ENCODE measurements at regions not wholly inside any gene's neighbourhood (a gene's known extent, or its start where the extent isn't known, plus 50 kb on each side); places are given as distances from the start of the nearest gene placed in this dataset.

GRCh38 chr3:67094774-67095173, 96.7 kb downstream of the KBTBD8 start:
- Histone ChIP-seq H3K36me3 (ENCODE audit: control insufficient read depth in 2 of 2, extremely low read depth in 1 of 2, insufficient read depth in 1 of 2, low read length in 1 of 2) (no peaks in the 10 kb centered on the region), H3K9me3 (no peaks in the 10 kb centered on the region), H3K27ac (ENCODE audit: low read length) (no peak overlapping the region), H3K4me3 (ENCODE audit: control insufficient read depth in 1 of 2, extremely low read depth in 1 of 2, low read length in 1 of 2) (no peak overlapping the region), H3K4me1 (ENCODE audit: control insufficient read depth in 1 of 2, extremely low read depth in 1 of 2, insufficient read depth in 2 of 2, low read length in 2 of 2) (no peaks in the 10 kb centered on the region), H3K27me3 (replicated peaks in 1 of 2; ENCODE audit: control insufficient read depth in 2 of 2, extremely low read depth in 1 of 2, insufficient read depth in 2 of 2, low read length in 1 of 2) (peaks cover 0 to 2% of the 10 kb centered on the region in 2 experiments)
- Mint-ChIP-seq H3K4me1 (no peaks in the 10 kb centered on the region), H3K27me3 (peaks cover 12 to 19% of the 10 kb centered on the region in 2 donors), H3K27ac (no peak overlapping the region), H3K9me3 (peaks cover 0 to under 1% (median 0%) of the 10 kb centered on the region in 3 donors), H3K4me3 (no peak overlapping the region), H3K36me3 (no peaks in the 10 kb centered on the region)
- ChIA-PET CTCF (interaction anchor here in 1 of 2 donors (0.6 to 1.0 kb wide), 2 partner anchors 19 to 700 kb away, joined by 3 read pairs; no protein-coding TSS in a partner anchor), POLR2A (no interaction called here)
- no peak for ATAC-seq (replicated peaks in 1 of 4)
- WGBS (ENCODE audit: insufficient coverage), result no CpG with 5 or more reads among the region's 1 CpG
- no peak for DNase-seq

- Histone ChIP-seq H3K27ac (ENCODE audit: low read length) (no peak overlapping the region), H3K27me3 (replicated peaks in 1 of 2; ENCODE audit: control insufficient read depth in 2 of 2, extremely low read depth in 1 of 2, insufficient read depth in 2 of 2, low read length in 1 of 2) (no peaks in the 10 kb centered on the region), H3K9me3 (no peaks in the 10 kb centered on the region), H3K4me3 (ENCODE audit: control insufficient read depth in 1 of 2, extremely low read depth in 1 of 2, low read length in 1 of 2) (no peak overlapping the region), H3K36me3 (ENCODE audit: control insufficient read depth in 2 of 2, extremely low read depth in 1 of 2, insufficient read depth in 1 of 2, low read length in 1 of 2) (no peaks in the 10 kb centered on the region), H3K4me1 (ENCODE audit: control insufficient read depth in 1 of 2, extremely low read depth in 1 of 2, insufficient read depth in 2 of 2, low read length in 2 of 2) (no peaks in the 10 kb centered on the region)
- Mint-ChIP-seq H3K27me3 (peaks cover 0 to 3% of the 10 kb centered on the region in 2 donors), H3K36me3 (no peaks in the 10 kb centered on the region), H3K4me3 (no peak overlapping the region), H3K27ac (no peak overlapping the region), H3K9me3 (peaks cover 3 to 16% (median 4%) of the 10 kb centered on the region in 3 donors), H3K4me1 (no peaks in the 10 kb centered on the region)
- no peak for DNase-seq
- ChIA-PET POLR2A (no interaction called here), CTCF (interaction anchor here in 1 of 2 donors (1.6 kb wide), 1 partner anchor 10 kb away, joined by 5 read pairs; no protein-coding TSS in a partner anchor)
- ATAC-seq (replicated peaks in 1 of 4), result no peak
Measured at GRCh38 chr3:67104388-67104787, 106.3 kb downstream of the KBTBD8 start.

GRCh38 chr3:67106874-67107273, 108.8 kb downstream of the KBTBD8 start:
- ChIA-PET POLR2A (no interaction called here), CTCF (no interaction called here)
- Mint-ChIP-seq H3K4me3 (no peak overlapping the region), H3K27ac (no peak overlapping the region), H3K36me3 (no peaks in the 10 kb centered on the region), H3K4me1 (no peaks in the 10 kb centered on the region), H3K27me3 (peaks cover 4% of the 10 kb centered on the region in 2 donors), H3K9me3 (peaks cover 3 to 15% (median 4%) of the 10 kb centered on the region in 3 donors)
- no peak overlapping the region for H3K4me3 ChIP-seq (ENCODE audit: control insufficient read depth in 1 of 2, extremely low read depth in 1 of 2, low read length in 1 of 2)
- no peak overlapping the region for H3K27ac ChIP-seq (ENCODE audit: low read length)
- DNase-seq, result no peak
- no peaks in the 10 kb centered on the region for H3K27me3 ChIP-seq (replicated peaks in 1 of 2; ENCODE audit: control insufficient read depth in 2 of 2, extremely low read depth in 1 of 2, insufficient read depth in 2 of 2, low read length in 1 of 2)
- H3K4me1 ChIP-seq (ENCODE audit: control insufficient read depth in 1 of 2, extremely low read depth in 1 of 2, insufficient read depth in 2 of 2, low read length in 2 of 2), result no peaks in the 10 kb centered on the region
- ATAC-seq (replicated peaks in 1 of 4), result no peak
- WGBS (ENCODE audit: insufficient coverage), result 100% methylated on average over 1 of the region's 3 CpGs
- H3K36me3 ChIP-seq (ENCODE audit: control insufficient read depth in 2 of 2, extremely low read depth in 1 of 2, insufficient read depth in 1 of 2, low read length in 1 of 2), result no peaks in the 10 kb centered on the region
- H3K9me3 ChIP-seq, result no peaks in the 10 kb centered on the region

- CTCF ChIA-PET, result interaction anchor here (0.6 to 1.8 kb wide), 9 partner anchors 8 to 1786 kb away, joined by 3 to 11 read pairs (median 5); no protein-coding TSS in a partner anchor
- whole genome bisulfite sequencing (ENCODE audit: insufficient coverage), result 83% methylated on average over 1 of the region's 3 CpGs
Measured at GRCh38 chr3:67109651-67110204, 111.6 kb downstream of the KBTBD8 start.

GRCh38 chr3:67113802-67114407, 115.8 kb downstream of the KBTBD8 start:
- H3K36me3 ChIP-seq (ENCODE audit: control insufficient read depth in 2 of 2, extremely low read depth in 1 of 2, insufficient read depth in 1 of 2, low read length in 1 of 2), result no peaks in the 10 kb centered on the region
- no peaks in the 10 kb centered on the region for H3K4me1 Mint-ChIP-seq
- H3K9me3 Mint-ChIP-seq, result no peaks in the 10 kb centered on the region
- H3K36me3 Mint-ChIP-seq, result no peaks in the 10 kb centered on the region
- no peak overlapping the region for H3K27ac ChIP-seq (ENCODE audit: low read length)
- H3K27me3 ChIP-seq (replicated peaks in 1 of 2; ENCODE audit: control insufficient read depth in 2 of 2, extremely low read depth in 1 of 2, insufficient read depth in 2 of 2, low read length in 1 of 2), result no peaks in the 10 kb centered on the region
- ATAC-seq (replicated peaks in 1 of 4) (peak; percentile 69 to 81 (median 77)), DNase-seq (peak; percentile 17 to 81 (median 64))
- H3K27me3 Mint-ChIP-seq, result peaks cover 28% of the 10 kb centered on the region in 2 donors
- H3K4me1 ChIP-seq (ENCODE audit: control insufficient read depth in 1 of 2, extremely low read depth in 1 of 2, insufficient read depth in 2 of 2, low read length in 2 of 2), result no peaks in the 10 kb centered on the region
- H3K9me3 ChIP-seq, result no peaks in the 10 kb centered on the region
- WGBS (ENCODE audit: insufficient coverage), result no CpG with 5 or more reads among the region's 6 CpGs
- ChIA-PET POLR2A (no interaction called here), CTCF (interaction anchor here (0.5 to 4.0 kb wide), 42 partner anchors 9 to 1840 kb away, joined by 3 to 94 read pairs (median 4); partner anchors contain the start of gene KBTBD8 (in 2 of the 2))
- H3K4me3 Mint-ChIP-seq, result no peak overlapping the region
- no peak overlapping the region for H3K27ac Mint-ChIP-seq
- no peak overlapping the region for H3K4me3 ChIP-seq (ENCODE audit: control insufficient read depth in 1 of 2, extremely low read depth in 1 of 2, low read length in 1 of 2)

More at GRCh38 chr3:67109651-67110204, 111.6 kb downstream of the KBTBD8 start:
- H3K4me1 ChIP-seq (ENCODE audit: control insufficient read depth in 1 of 2, extremely low read depth in 1 of 2, insufficient read depth in 2 of 2, low read length in 2 of 2), result no peaks in the 10 kb centered on the region
- no peak overlapping the region for H3K27ac ChIP-seq (ENCODE audit: low read length)
- ATAC-seq (replicated peaks in 1 of 4) (no peak), DNase-seq (peak in 1 of 35 experiments; percentile 14)
- Mint-ChIP-seq H3K36me3 (no peaks in the 10 kb centered on the region), H3K27me3 (peaks cover 7 to 11% of the 10 kb centered on the region in 2 donors), H3K9me3 (no peaks in the 10 kb centered on the region), H3K4me3 (no peak overlapping the region), H3K27ac (no peak overlapping the region), H3K4me1 (no peaks in the 10 kb centered on the region)
- no peaks in the 10 kb centered on the region for H3K9me3 ChIP-seq
- POLR2A ChIA-PET, result no interaction called here
- no peaks in the 10 kb centered on the region for H3K27me3 ChIP-seq (replicated peaks in 1 of 2; ENCODE audit: control insufficient read depth in 2 of 2, extremely low read depth in 1 of 2, insufficient read depth in 2 of 2, low read length in 1 of 2)
- H3K4me3 ChIP-seq (ENCODE audit: control insufficient read depth in 1 of 2, extremely low read depth in 1 of 2, low read length in 1 of 2), result no peak overlapping the region
- no peaks in the 10 kb centered on the region for H3K36me3 ChIP-seq (ENCODE audit: control insufficient read depth in 2 of 2, extremely low read depth in 1 of 2, insufficient read depth in 1 of 2, low read length in 1 of 2)

- Histone ChIP-seq H3K4me1 (ENCODE audit: control insufficient read depth in 1 of 2, extremely low read depth in 1 of 2, insufficient read depth in 2 of 2, low read length in 2 of 2) (no peaks in the 10 kb centered on the region), H3K36me3 (ENCODE audit: control insufficient read depth in 2 of 2, extremely low read depth in 1 of 2, insufficient read depth in 1 of 2, low read length in 1 of 2) (no peaks in the 10 kb centered on the region), H3K9me3 (no peaks in the 10 kb centered on the region), H3K4me3 (ENCODE audit: control insufficient read depth in 1 of 2, extremely low read depth in 1 of 2, low read length in 1 of 2) (no peak overlapping the region), H3K27ac (ENCODE audit: low read length) (no peak overlapping the region), H3K27me3 (replicated peaks in 1 of 2; ENCODE audit: control insufficient read depth in 2 of 2, extremely low read depth in 1 of 2, insufficient read depth in 2 of 2, low read length in 1 of 2) (no peaks in the 10 kb centered on the region)
- H3K9me3 Mint-ChIP-seq, result no peaks in the 10 kb centered on the region
- no peak overlapping the region for H3K4me3 Mint-ChIP-seq
- DNase-seq (no peak), ATAC-seq (replicated peaks in 1 of 4) (no peak)
- no peaks in the 10 kb centered on the region for H3K4me1 Mint-ChIP-seq
- peaks cover 33 to 36% of the 10 kb centered on the region in 2 donors for H3K27me3 Mint-ChIP-seq
- POLR2A ChIA-PET, result no interaction called here
- CTCF ChIA-PET, result no interaction called here
- no CpG with 5 or more reads among the region's 1 CpG for WGBS (ENCODE audit: insufficient coverage)
- no peak overlapping the region for H3K27ac Mint-ChIP-seq
- H3K36me3 Mint-ChIP-seq, result no peaks in the 10 kb centered on the region
Measured at GRCh38 chr3:67118122-67118521, 120.0 kb downstream of the KBTBD8 start.

Data from T-cell (primary cell).